Activated CD8-positive, alpha-beta memory T cell treated with anti-CD3 and anti-CD28 coated beads, Interleukin-2, amount 50 U/mL, for 1 hour (primary cell): ENCODE measurements at regions not wholly inside any gene's neighbourhood (a gene's known extent, or its start where the extent isn't known, plus 50 kb on each side); places are given as distances from the start of the nearest gene placed in this dataset.
"Not testable (repeated sequence)": the region's sequence is repeated elsewhere in the genome, so short reads cannot be mapped to it uniquely, and the experiment has no call there.

Experiments
- DNase-seq: peaks from one replicate; pipeline ENCODE4 v3.0.0-alpha.2; 2020; ENCODE audit errors: extremely low read depth

DNA sequence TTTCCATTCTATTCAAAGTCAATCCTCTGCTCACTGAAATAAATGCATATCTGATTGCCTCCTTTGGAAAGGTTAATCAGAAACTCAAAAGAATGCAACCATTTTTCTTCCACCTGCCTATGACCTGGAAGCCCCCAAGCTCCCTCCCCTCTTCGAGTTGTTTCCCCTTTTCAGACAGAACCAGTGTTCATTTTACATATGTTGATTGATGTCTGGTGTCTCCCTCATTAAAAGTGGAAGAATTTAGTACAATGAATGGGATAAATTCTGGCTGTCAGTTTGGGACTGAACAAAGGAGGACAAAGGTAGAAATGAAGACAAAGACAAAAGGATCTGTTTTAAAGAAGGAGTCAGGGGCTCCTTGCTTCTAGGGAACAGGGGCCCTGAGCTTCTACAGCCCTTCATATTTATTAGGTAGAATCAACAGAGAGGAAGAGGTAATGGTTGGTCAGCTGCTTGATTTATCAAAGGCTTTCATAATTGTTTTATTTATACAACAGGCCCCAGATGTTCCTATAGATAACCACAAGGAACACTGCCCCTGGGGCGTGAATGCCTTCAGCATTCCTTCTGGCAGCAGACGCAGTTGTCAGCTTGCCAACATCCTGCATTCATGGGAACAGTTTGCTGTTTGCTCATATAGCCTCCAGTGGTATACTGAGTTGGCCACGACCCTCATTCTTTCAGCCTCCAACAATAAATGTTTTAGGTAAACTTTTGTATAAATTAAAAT lies 949.8 kb upstream of the LRATD1 start:
- DNase-seq, result no peak

DNA sequence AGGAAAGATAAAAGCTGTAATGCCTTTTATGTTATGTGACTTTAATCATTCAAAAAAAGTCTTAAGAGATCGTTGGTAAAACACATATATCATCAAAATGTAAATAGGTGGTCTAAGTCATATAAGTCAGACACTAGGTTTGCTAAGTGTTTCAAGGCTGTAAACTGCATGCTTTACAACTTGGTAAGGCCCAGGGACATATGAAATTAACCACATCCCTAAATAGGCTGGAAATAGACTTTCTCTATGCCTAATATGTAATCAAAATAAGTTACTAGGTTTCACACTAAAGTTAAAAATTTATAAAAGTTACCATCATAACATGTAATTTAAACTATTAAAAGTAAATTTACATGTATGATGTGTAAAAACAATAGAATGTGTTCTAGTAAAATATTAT lies 946.3 kb upstream of the LRATD1 start:
- no peak for DNase-seq

DNA sequence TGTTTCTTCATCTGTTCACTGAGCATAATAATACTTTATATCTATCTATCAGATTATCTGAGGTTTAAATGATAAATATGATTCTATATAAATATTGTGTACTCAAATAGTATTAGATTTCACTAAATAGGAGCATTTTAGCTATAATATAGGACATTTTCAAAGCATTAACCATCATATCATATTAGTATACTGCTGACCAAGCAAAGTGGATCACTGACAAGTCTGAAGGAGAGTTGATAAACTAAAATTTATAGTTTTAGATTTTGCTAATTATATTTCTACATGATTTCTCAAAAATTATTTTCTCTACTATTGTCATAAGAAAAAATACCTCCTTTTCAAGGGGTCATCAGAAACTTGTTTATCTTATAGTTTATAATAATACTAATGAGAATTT lies 937.8 kb upstream of the LRATD1 start:
- DNase-seq, result no peak

GRCh38 chr2:13696601-13697000 lies 935.9 kb upstream of the LRATD1 start:
- no peak for DNase-seq

GRCh38 chr2:13698847-13699246 lies 933.7 kb upstream of the LRATD1 start:
- DNase-seq, result no peak

GRCh38 chr2:13699939-13700338 lies 932.6 kb upstream of the LRATD1 start:
- DNase-seq, result not testable (repeated sequence)

DNA sequence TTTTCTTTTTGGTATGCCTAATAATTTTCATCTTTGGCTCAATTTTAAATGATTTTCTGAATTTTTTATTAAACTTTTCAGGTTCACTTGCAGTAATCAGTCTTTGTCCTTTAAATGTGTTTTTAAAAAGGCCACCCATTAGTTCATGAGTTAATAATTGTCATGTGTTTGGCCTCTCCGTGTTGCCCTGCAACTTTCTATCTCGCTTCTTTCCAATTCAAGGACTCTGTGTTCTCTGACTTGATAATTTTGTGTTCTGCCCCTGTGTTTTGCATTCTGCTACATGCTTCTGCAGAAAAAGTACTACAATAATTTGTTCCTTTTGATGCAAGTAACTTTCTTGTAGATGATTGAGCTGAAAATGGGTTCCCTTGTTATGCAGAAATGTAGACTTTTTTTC lies 921.4 kb upstream of the LRATD1 start:
- DNase-seq, result no peak

- no peak for DNase-seq
Measured at GRCh38 chr2:13714466-13714865, 918.1 kb upstream of the LRATD1 start.

DNA sequence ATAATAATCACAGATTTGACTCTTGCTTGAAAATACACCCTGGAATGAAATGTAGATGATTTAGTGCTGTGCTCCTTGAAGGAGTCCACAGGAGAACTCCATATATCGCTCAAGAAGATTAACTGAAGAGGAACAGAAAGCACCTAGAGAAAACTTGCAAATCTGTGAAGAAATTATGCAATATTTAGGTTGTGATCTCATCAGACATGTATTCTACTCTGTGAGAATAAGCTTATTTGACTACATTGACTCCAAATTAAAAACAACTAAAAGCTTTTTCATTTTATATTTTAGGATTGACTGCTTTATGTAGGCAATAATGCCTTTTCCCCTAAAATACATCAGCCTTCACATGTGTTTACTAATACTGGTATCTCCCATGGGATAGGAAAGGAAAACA lies 906.6 kb upstream of the LRATD1 start:
- DNase-seq, result no peak

DNA sequence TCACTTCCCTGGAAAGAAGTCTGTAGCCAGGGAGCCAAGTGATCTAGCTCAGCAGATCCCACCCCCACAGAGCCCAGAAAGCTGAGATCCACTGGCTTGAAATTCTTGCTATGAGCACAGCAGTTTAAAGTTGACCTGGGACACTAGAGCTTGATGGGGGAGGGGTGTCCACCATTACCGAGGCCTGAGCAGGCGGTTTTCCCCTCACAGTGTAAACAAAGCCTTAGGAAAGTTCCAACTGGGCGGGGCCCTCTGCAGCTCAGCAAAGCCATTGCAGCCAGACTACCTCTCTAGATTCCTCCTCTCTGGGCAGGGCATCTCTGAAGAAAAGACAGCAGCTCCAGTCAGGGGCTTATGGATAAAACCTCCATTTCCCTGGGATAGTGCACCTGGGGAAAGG lies 887.2 kb upstream of the LRATD1 start:
- DNase-seq, result no peak

DNA sequence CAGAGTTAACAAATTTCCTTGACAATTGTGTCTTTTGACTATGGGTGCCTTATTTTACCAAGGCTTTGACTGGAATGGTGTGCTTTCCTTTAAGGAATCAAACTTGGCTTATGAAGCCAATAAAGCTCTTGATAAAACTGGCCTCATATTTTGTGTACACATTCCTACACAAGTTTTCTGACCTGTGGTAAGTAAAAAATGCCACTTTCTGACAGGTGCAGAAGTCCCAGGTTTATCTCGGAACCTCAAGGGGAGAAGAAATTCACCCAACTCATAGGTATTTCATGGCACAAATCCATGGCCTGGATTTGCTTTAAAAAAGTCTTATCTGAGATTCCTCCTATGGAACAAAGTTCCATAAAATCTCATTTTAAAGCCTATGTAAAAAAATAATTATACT lies 880.6 kb upstream of the LRATD1 start:
- no peak for DNase-seq

- no peak for DNase-seq
Measured at GRCh38 chr2:13758412-13758811, 874.1 kb upstream of the LRATD1 start.

DNA sequence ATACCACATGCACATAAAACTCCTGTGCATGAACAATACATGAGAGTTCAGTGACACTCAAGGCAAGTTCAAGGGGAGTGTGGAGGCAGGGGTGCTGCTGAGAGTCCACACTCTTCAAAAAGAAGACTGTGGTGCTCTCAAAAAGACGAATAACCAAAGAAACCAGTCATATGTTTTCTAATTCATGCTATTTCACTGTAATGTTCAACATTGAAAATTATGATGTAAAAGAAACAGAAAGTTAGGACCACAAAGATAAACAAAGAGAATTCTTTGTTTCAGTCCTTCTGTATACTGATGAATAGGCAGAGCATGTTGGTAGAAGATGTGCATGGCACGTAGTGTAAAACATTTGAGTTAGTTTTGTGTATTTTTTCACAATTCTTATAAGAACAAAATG lies 864.2 kb upstream of the LRATD1 start:
- no peak for DNase-seq

DNA sequence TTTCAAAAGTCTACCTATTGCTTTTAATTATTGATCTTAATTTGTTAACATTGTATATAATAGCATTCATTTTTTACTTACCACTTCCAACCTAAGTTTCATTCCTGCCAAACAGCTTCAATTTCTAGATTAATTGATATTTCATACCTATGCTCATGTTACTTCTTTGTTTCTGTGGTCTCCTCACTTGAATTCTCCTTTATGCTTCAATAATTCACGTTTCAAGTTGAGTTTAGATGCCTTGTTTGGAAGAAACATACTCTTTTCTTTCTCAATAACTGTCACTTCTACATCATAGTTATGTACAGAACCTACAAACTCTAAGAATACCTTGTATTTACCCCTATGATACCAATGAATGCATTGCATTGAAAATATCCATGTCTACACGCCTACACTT lies 862.2 kb upstream of the LRATD1 start:
- DNase-seq, result no peak

DNA sequence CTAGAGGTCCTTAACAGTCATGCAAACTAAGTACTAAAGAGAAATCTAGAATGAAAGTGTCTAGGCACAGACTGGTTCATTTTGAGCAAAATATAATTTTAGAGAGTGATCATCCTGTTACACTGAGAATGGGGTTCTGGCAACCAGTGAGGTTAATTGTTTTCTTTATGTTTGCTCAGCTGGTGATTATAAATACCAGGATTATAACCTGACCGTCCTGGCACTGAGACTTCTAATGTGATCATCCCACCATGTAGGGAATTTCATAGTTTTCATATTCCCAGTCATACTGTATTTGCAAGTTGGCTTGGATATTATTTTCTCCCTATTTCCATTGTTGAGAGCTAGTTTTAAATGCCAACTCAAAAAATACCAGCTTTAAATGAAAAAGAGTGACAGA lies 852.5 kb upstream of the LRATD1 start:
- no peak for DNase-seq

GRCh38 chr2:13791019-13791547 lies 841.4 kb upstream of the LRATD1 start:
- no peak for DNase-seq

DNA sequence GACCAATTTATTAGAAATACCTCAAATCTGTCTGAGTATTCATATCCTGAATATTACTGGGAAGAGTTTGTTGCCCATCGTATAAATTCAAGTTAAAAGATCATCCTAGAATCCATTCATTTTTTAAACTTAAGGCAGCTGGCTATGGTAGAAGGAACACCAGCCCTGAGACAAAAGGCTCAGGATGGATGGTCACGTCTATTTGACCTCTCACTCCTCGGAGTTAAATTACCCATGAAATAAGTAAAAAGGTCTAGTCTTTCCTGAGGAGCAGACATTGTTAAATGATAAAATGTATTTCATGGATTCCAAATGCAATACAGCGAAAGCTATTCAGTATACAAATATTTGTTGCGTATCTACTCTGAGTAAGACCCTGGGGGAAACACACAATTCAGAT lies 826.0 kb upstream of the LRATD1 start:
- no peak for DNase-seq

DNA sequence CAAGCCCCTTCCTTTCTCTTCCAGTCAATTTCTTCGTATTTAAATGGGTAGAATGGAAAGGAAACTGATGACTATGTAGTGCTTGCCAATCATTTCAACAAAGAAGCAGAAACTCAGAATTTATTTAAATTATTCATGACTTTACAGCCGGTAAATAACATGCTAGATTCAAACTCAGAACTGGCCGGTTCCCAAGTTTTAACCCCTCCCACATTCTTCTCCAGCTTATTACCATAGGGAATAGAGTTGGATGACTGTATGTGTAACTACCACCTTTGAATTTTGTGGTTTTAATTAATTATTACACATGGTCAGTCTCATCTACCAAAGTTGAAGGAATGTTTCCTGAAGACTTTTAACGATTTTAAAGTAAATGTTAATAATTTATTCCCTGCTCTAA lies 819.3 kb upstream of the LRATD1 start:
- no peak for DNase-seq

DNA sequence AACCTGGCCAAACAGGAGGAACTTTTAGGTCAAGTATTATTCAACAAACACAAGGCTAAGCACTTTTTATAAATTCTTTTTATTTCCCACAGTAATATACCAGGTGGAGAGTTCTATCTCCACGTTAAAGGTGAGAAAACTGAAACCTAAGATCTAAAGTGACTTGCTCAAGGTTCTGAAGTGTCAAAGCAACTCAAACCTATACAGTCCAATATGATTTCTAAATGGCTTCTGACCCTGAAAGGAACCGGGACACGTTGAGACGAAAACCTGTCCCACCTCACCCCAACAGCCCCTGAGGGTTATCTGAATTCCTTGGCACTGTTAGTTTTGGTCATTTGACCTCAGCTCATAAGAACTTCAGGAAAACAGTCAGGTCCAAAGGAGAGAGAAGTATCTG lies 814.5 kb upstream of the LRATD1 start:
- DNase-seq, result no peak

DNA sequence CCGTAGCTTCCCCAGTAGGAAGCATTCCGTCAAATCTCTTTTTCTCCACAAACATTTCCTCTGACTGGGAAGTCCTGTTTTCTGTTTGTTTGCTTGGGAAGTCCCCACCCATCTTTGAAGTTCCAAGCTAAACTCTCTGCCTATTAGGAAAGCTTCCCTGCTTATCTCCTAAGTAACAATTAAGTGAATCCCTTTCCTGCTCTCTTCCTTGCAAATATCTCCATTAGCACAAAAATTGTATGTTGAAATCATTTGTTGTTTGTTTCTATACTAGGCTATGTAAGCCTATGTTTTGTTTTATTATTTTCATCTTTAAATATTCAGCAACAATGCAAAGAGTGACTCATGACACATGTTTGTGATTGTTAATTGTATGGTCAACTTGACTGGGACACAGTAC lies 812.6 kb upstream of the LRATD1 start:
- no peak for DNase-seq

DNA sequence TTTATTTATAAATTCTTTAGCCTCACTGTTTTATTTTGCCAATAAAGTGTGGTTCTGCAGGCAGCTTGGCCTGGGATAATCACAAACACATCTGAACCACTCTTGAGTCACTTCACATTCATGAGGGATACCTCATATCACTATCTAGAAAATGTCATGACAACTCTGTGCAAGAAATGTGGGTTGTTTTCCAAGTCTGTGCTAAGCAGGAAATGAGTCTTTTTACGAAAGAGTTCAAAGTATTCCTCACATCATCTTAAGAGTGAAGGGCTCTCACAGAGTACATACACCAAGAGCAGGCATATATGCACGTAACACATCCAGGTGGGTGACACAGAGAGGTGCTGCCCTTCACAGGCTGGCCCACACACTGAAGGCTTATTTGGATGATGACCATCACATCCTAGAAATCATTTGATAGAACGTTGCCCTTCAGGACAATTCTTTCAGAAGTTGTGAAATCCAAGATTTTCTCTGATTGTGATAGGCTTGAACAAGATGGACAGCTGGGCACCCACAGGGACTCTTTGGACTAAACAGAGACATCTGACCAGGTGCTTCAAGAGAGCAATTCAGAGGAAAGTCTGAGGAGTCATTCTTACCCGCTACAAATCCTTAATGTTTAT lies 811.1 kb upstream of the LRATD1 start:
- no peak for DNase-seq

DNA sequence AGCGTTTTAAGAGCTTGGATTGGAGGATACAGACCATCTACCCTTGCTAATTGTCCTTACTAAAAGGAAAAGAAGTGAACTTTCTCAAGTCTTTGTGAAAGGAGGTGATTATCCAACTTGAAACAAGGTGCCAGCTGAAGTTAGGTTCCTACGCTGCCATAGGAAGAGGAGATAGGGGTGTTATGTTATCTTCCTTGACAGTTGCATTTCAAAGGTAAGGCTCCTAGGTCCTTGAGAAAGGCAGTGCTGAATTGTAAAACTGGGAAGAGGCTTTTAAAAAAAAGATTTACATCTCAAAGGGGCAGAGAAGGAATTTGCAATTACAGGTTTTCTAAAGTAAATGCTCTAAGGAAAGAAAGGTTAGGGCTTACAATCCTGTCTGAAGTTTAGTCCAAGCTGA lies 810.2 kb upstream of the LRATD1 start:
- no peak for DNase-seq

DNA sequence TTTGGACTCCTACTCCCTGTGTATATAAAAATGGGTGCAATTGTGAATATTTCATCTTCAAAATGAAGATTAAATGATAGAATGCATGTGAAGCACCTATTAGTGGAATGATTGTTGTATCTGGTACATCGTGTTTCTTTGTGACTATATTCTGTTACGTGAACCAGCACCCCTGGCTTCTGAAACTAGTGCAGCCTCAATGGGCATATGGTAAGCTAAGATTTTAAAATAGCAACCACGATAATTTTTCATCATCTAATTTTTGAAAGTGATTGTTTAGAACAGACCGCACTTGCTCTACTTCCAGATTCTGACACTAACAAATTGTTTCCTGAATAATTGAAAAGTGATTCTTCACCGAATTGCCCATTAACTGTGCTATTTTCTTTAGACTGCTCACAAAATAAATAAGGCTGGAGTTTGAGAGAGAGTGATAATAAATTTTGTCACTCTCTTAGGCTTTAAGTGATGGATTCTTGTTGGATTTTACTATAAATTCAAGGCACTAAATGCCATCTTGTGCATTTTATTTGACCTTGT lies 806.1 kb upstream of the LRATD1 start:
- no peak for DNase-seq
